SK-N-SH (cell line): ENCODE measurements at regions not wholly inside any gene's neighbourhood (a gene's known extent, or its start where the extent isn't known, plus 50 kb on each side); places are given as distances from the start of the nearest gene placed in this dataset.

Source experiments
- CTCF ChIA-PET: fragments of 300-600, 350-600 bp; formaldehyde crosslinking; extraction: SDS; loops from one replicate; lab custom pipeline; 2021; lab: Yijun Ruan, JAX
- POLR2A ChIA-PET: fragments of 350-600 bp; sonication (Branson Sonifier 250); formaldehyde crosslinking; extraction: SDS; loops from one replicate; lab custom pipeline; 2020; ENCODE audit warnings: antibody characterized with exemption, inconsistent platforms; lab: Yijun Ruan, JAX
- DNase-seq: peaks from one replicate; pipeline ENCODE4 v3.0.0; 2012
- H2AFZ ChIP-seq: fragments of 200-600 bp; sonication (generic); 2 replicates; pipeline ENCODE4 v1.8.1; 2016; ENCODE audit warnings: antibody characterized with exemption, mild to moderate bottlenecking, low read depth
- H3F3A ChIP-seq: fragments of 200-600 bp; sonication (generic); replicated peaks from 2 replicates; pipeline ENCODE3; 2016; ENCODE audit warnings: antibody characterized with exemption, mild to moderate bottlenecking; ENCODE audit not compliant: insufficient read depth
- H3K27ac ChIP-seq, 2 experiments: fragments of 200-500 bp in 1 of 2; fragments of 200-600 bp in 1 of 2; sonication (Bioruptor generic) in 1 of 2; sonication (generic), shearing (Covaris generic) in 1 of 2; 2 replicates each; pipeline versions ENCODE4 v1.5.1 to v1.6.1; 2014 to 2016; ENCODE audit warnings: low read depth in 2 of 2, inconsistent platforms in 1 of 2, low read length in 1 of 2, mild to moderate bottlenecking in 1 of 2, mixed read lengths in 1 of 2
- H3K27me3 ChIP-seq: fragments of 200-600 bp; sonication (generic), shearing (Covaris generic); 2 replicates; pipeline ENCODE4 v1.6.1; 2016; ENCODE audit warnings: mixed run types; ENCODE audit not compliant: insufficient read depth
- H3K36me3 ChIP-seq, 2 experiments: fragments of 200-500 bp in 1 of 2; fragments of 200-600 bp in 1 of 2; sonication (Bioruptor generic) in 1 of 2; sonication (generic) in 1 of 2; replicated peaks in 1 of 2; 2 replicates each; pipeline versions ENCODE3 to v1.5.1; 2014 to 2016; ENCODE audit warnings: low read length in 1 of 2, mild to moderate bottlenecking in 1 of 2; ENCODE audit not compliant: insufficient read depth in 2 of 2, control insufficient read depth in 1 of 2
- H3K4me1 ChIP-seq, 2 experiments: fragments of 200-500 bp in 1 of 2; fragments of 200-600 bp in 1 of 2; sonication (Bioruptor generic) in 1 of 2; sonication (generic), shearing (Covaris generic) in 1 of 2; 2 replicates each; pipeline versions ENCODE4 v1.5.1 to v1.6.1; 2014 to 2016; ENCODE audit warnings: low read depth in 1 of 2, low read length in 1 of 2, mixed run types in 1 of 2; ENCODE audit not compliant: insufficient read depth in 2 of 2, control insufficient read depth in 1 of 2
- H3K4me2 ChIP-seq: fragments of 200-600 bp; sonication (generic), shearing (Covaris generic); 2 replicates; pipeline ENCODE4 v1.6.1; 2017; ENCODE audit warnings: mixed run types
- H3K4me3 ChIP-seq, 2 experiments: fragments of 200-500 bp in 1 of 2; fragments of 200-600 bp in 1 of 2; sonication (Bioruptor generic) in 1 of 2; sonication (generic), shearing (Covaris generic) in 1 of 2; 2 replicates each; pipeline versions ENCODE4 v1.5.1 to v1.8.1; 2014 to 2016; ENCODE audit warnings: low read depth in 2 of 2, inconsistent platforms in 1 of 2, low read length in 1 of 2, mild to moderate bottlenecking in 1 of 2, mixed read lengths in 1 of 2, moderate library complexity in 1 of 2
- H3K79me2 ChIP-seq: fragments of 200-600 bp; sonication (generic); 2 replicates; pipeline ENCODE4 v1.8.1; 2017; ENCODE audit warnings: mild to moderate bottlenecking; ENCODE audit not compliant: insufficient read depth
- H3K9ac ChIP-seq: fragments of 200-600 bp; sonication (generic); 2 replicates; pipeline ENCODE4 v1.6.1; 2017; ENCODE audit warnings: mixed run types
- H3K9me2 ChIP-seq: fragments of 200-600 bp; sonication (generic); 2 replicates; pipeline ENCODE4 v1.6.1; 2017; ENCODE audit warnings: mixed run types
- H3K9me3 ChIP-seq: fragments of 200-600 bp; sonication (generic); 2 replicates; pipeline ENCODE4 v1.6.1; 2017; ENCODE audit warnings: mixed run types, mild to moderate bottlenecking, moderate library complexity
- H4K20me1 ChIP-seq: fragments of 200-600 bp; sonication (generic); 2 replicates; pipeline ENCODE4 v1.6.1; 2017; ENCODE audit warnings: mild to moderate bottlenecking, mixed run types; ENCODE audit not compliant: insufficient read depth
- CHD2 ChIP-seq: fragments of 150-350 bp; IDR thresholded peaks from 2 replicates; pipeline ENCODE4 v1.6.1; 2018; ENCODE audit warnings: low read length; ENCODE audit not compliant: partially characterized antibody
- EP300 ChIP-seq, 2 experiments: IDR thresholded peaks; 2 replicates each; pipeline versions ENCODE4 v1.4.0 to v1.6.1; 2012; ENCODE audit warnings: borderline replicate concordance in 1 of 2, low read depth in 1 of 2, low read length in 1 of 2
- FOXJ3 ChIP-seq: sonication (generic); formaldehyde crosslinking; IDR thresholded peaks from 2 replicates; pipeline ENCODE4 v1.5.1; 2020; ENCODE audit warnings: mild to moderate bottlenecking, missing genetic modification reagents
- GATA2 ChIP-seq: sonication (generic); formaldehyde crosslinking; IDR thresholded peaks from 2 replicates; pipeline ENCODE4 v1.5.0; 2020; ENCODE audit warnings: mild to moderate bottlenecking, missing genetic modification reagents
- NFIC ChIP-seq: IDR thresholded peaks from 2 replicates; pipeline ENCODE4 v1.4.0; 2012; ENCODE audit warnings: borderline replicate concordance
- RXRA ChIP-seq: IDR thresholded peaks from 2 replicates; pipeline ENCODE4 v1.4.0; 2012; ENCODE audit warnings: low read depth, mild to moderate bottlenecking, borderline replicate concordance
- SIN3A ChIP-seq: IDR thresholded peaks from 2 replicates; pipeline ENCODE4 v1.6.1; 2012; ENCODE audit warnings: low read depth, mild to moderate bottlenecking, low read length, moderate library complexity, borderline replicate concordance
- YY1 ChIP-seq: IDR thresholded peaks from 2 replicates; pipeline ENCODE4 v1.4.0; 2012; ENCODE audit warnings: low read depth, mild to moderate bottlenecking
- WGBS: methylation state at CpG from one replicate; pipeline ENCODE4 v1.1.6; 2017; ENCODE audit warnings: low lambda C conversion rate; 5-methylcytosine and 5-hydroxymethylcytosine counted together
- TF ChIP-seq, protein P1 (sequence below): IDR thresholded peaks from 2 replicates; pipeline ENCODE4 v1.6.1; 2012; ENCODE audit warnings: mild to moderate bottlenecking, low read depth, low read length, moderate library complexity
- TF ChIP-seq, protein P2 (sequence below): IDR thresholded peaks from 2 replicates; pipeline ENCODE4; 2012

DNA sequence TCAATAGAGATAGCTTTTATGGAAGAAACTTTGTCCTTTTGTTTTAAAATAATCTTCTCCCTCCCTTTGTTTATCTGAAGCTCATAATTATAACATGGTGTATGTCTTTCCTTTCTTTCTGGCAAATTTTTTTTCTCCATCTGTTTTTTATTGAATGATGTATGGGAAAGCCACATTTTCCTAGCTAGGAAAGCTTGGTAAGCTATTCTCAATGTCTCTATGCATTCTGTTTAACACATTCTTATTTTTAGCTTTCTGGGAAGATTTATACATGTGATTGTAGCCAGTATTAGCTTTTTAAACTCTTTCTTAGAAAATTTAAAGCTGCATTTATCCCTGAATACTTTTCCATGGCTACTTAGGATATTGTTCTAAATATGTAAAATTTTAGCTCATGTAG, 124.9 kb upstream of the CSNK1A1L start:
- no peak for DNase-seq
- Histone ChIP-seq H3K4me3 (no peak overlapping the region), H3K9me3 (peaks cover 13% of the 10 kb centered on the region; the same call in 1 of the 2 replicates), H3K9me2 (no peaks in the 10 kb centered on the region), H2AFZ (0 out of 2 replicates have a peak overlapping the region, but pooled peaks have one; percentile 43), H3K9ac (no peak overlapping the region), H3K27ac (peak overlapping the region in 1 of 2 experiments; percentile 39; a peak in 2 of 4 replicates), H3K27me3 (no peaks in the 10 kb centered on the region), H3K79me2 (no peaks in the 10 kb centered on the region), H3K4me2 (no peak overlapping the region), H3K4me1 (no peaks in the 10 kb centered on the region), H3F3A (peaks cover 10% of the 10 kb centered on the region), H3K36me3 (no peaks in the 10 kb centered on the region), H4K20me1 (no peaks in the 10 kb centered on the region)
- TF ChIP-seq, protein P1, sequence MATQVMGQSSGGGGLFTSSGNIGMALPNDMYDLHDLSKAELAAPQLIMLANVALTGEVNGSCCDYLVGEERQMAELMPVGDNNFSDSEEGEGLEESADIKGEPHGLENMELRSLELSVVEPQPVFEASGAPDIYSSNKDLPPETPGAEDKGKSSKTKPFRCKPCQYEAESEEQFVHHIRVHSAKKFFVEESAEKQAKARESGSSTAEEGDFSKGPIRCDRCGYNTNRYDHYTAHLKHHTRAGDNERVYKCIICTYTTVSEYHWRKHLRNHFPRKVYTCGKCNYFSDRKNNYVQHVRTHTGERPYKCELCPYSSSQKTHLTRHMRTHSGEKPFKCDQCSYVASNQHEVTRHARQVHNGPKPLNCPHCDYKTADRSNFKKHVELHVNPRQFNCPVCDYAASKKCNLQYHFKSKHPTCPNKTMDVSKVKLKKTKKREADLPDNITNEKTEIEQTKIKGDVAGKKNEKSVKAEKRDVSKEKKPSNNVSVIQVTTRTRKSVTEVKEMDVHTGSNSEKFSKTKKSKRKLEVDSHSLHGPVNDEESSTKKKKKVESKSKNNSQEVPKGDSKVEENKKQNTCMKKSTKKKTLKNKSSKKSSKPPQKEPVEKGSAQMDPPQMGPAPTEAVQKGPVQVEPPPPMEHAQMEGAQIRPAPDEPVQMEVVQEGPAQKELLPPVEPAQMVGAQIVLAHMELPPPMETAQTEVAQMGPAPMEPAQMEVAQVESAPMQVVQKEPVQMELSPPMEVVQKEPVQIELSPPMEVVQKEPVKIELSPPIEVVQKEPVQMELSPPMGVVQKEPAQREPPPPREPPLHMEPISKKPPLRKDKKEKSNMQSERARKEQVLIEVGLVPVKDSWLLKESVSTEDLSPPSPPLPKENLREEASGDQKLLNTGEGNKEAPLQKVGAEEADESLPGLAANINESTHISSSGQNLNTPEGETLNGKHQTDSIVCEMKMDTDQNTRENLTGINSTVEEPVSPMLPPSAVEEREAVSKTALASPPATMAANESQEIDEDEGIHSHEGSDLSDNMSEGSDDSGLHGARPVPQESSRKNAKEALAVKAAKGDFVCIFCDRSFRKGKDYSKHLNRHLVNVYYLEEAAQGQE = no peak
- no peak for TF ChIP-seq NFIC
- no peak for TF ChIP-seq YY1
- TF ChIP-seq RXRA = no peak
- no peak for TF ChIP-seq EP300 (IDR thresholded peaks at IDR 0.05; ENCODE audit: borderline replicate concordance in 1 of 2, low read depth in 1 of 2, low read length in 1 of 2)
- CTCF ChIA-PET = no interaction called here
- POLR2A ChIA-PET = no interaction called here

DNA sequence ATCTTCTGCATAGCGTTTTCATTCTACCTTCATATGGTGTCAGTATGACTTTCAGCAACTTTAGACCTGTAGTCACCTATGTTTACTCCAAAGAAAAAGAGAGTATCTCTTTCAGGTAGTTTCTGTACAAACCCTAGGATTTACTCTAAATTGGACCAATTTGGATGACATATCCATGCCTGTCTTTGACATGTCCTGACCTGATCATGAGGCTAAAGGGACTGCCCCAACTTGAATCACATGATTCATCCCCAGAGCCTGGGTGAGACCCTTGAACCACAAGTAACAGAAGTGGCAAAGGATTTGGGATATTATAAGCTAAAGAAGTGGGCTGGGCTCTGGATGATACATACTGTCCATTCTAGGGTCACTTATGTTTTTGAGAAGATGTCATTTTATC, 124.5 kb upstream of the CSNK1A1L start:
- Histone ChIP-seq H3K36me3 (no peaks in the 10 kb centered on the region), H3K27me3 (no peaks in the 10 kb centered on the region), H3K27ac (no peak overlapping the region; a peak in 1 of 4 replicates)
- TF ChIP-seq SIN3A (no peak), YY1 (no peak), RXRA (no peak), FOXJ3 (CRISPR knock-in tag) (no peak), GATA2 (CRISPR knock-in tag) (no peak), CHD2 (no peak), EP300 (IDR thresholded peaks at IDR 0.05; ENCODE audit: borderline replicate concordance in 1 of 2, low read depth in 1 of 2, low read length in 1 of 2) (no peak)
- TF ChIP-seq, protein P2, sequence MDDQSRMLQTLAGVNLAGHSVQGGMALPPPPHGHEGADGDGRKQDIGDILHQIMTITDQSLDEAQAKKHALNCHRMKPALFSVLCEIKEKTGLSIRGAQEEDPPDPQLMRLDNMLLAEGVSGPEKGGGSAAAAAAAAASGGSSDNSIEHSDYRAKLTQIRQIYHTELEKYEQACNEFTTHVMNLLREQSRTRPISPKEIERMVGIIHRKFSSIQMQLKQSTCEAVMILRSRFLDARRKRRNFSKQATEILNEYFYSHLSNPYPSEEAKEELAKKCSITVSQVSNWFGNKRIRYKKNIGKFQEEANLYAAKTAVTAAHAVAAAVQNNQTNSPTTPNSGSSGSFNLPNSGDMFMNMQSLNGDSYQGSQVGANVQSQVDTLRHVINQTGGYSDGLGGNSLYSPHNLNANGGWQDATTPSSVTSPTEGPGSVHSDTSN = no peak
- TF ChIP-seq, all 33 proteins: peak for 0
- Histone ChIP-seq H3K4me3 (no peak overlapping the region), H3K4me2 (no peak overlapping the region), H3K9me2 (no peaks in the 10 kb centered on the region), H4K20me1 (no peaks in the 10 kb centered on the region), H3K79me2 (no peaks in the 10 kb centered on the region), H2AFZ (no peak overlapping the region), H3K9ac (no peak overlapping the region), H3F3A (peaks cover 12% of the 10 kb centered on the region), H3K9me3 (peaks cover 9% of the 10 kb centered on the region; the same call in 1 of the 2 replicates), H3K4me1 (no peaks in the 10 kb centered on the region)
- no peak for DNase-seq
- CTCF ChIA-PET = interaction anchor here (0.6 kb wide), 1 partner anchor 33 kb away, joined by 3 read pairs; no protein-coding TSS in a partner anchor
- POLR2A ChIA-PET = no interaction called here
- 0% methylated on average over 1 of the region's 1 CpG for WGBS
